H1 (cell line): ENCODE measurements at regions not wholly inside any gene's neighbourhood (a gene's known extent, or its start where the extent isn't known, plus 50 kb on each side); places are given as distances from the start of the nearest gene placed in this dataset.
"Not testable (repeated sequence)": the region's sequence is repeated elsewhere in the genome, so short reads cannot be mapped to it uniquely, and the experiment has no call there.

Experiments used
- CTCF ChIA-PET: fragments of 300-600 bp; sonication (Branson Sonifier 250); formaldehyde crosslinking; loops from one replicate; lab custom pipeline; 2021; ENCODE audit not compliant: partially characterized antibody; lab: Charles Lee
- POLR2A ChIA-PET: fragments of 300-600 bp; sonication (Branson Sonifier 250); formaldehyde crosslinking; loops from one replicate; lab custom pipeline; 2021; ENCODE audit warnings: inconsistent platforms; ENCODE audit not compliant: partially characterized antibody; lab: Charles Lee
- DNase-seq, 2 experiments: peaks; one replicate each; pipeline versions ENCODE4 v3.0.0 to v3.0.0-alpha.2; 2010 to 2022; ENCODE audit warnings: low spot score in 2 of 2, low read depth in 1 of 2, mixed read lengths in 1 of 2
- FAIRE-seq: peaks from 2 replicates; lab custom pipeline; 2011; peaks lifted over from hg19 to GRCh38; lab: Jason Lieb, UNC
- H2AFZ ChIP-seq: 2 replicates; pipeline ENCODE4 v1.8.1; 2012; ENCODE audit warnings: low read length, inconsistent platforms
- H2AK5ac ChIP-seq: 2 replicates; pipeline ENCODE4 v1.6.1; 2013; ENCODE audit warnings: low read depth, low read length
- H2BK120ac ChIP-seq: replicated peaks from 2 replicates; pipeline ENCODE3; 2013; ENCODE audit warnings: low read depth, low read length, inconsistent platforms
- H2BK12ac ChIP-seq: 2 replicates; pipeline ENCODE4 v1.6.1; 2013; ENCODE audit warnings: low read depth, low read length
- H2BK15ac ChIP-seq: 2 replicates; pipeline ENCODE4 v1.6.1; 2013; ENCODE audit warnings: low read length
- H2BK20ac ChIP-seq: 2 replicates; pipeline ENCODE4 v1.6.1; 2013; ENCODE audit warnings: low read length
- H2BK5ac ChIP-seq: 2 replicates; pipeline ENCODE4 v1.6.1; 2013; ENCODE audit warnings: low read depth, low read length
- H3K14ac ChIP-seq: 2 replicates; pipeline ENCODE4 v1.6.1; 2013; ENCODE audit warnings: inconsistent platforms; ENCODE audit not compliant: insufficient read length
- H3K18ac ChIP-seq: 2 replicates; pipeline ENCODE4 v1.6.1; 2013; ENCODE audit warnings: low read length; ENCODE audit errors: extremely low read depth
- H3K23ac ChIP-seq: 2 replicates; pipeline ENCODE4 v1.6.1; 2013; ENCODE audit warnings: inconsistent platforms; ENCODE audit not compliant: insufficient read length
- H3K23me2 ChIP-seq: 2 replicates; pipeline ENCODE4 v1.6.1; 2013; ENCODE audit warnings: low read depth, low read length
- H3K27ac ChIP-seq: 2 replicates; pipeline ENCODE4 v1.6.1; 2011; ENCODE audit warnings: low read depth, low read length, inconsistent platforms
- H3K27me3 ChIP-seq, 4 experiments: replicated peaks in 1 of 4; 1 replicate in 1 of 4; 2 replicates in 3 of 4; pipeline versions ENCODE4 v1.6.1 to v1.8.1; 2011 to 2013; ENCODE audit warnings: low read length in 3 of 4, mild to moderate bottlenecking in 3 of 4, inconsistent platforms in 2 of 4, mixed read lengths in 2 of 4, moderate library complexity in 1 of 4; ENCODE audit not compliant: control insufficient read depth in 3 of 4, insufficient read depth in 3 of 4; ENCODE audit errors: extremely low read depth in 1 of 4
- H3K36me3 ChIP-seq, 4 experiments: 2 replicates each; pipeline versions ENCODE4 v1.6.1 to v1.8.1; 2011 to 2013; ENCODE audit warnings: mild to moderate bottlenecking in 4 of 4, low read length in 3 of 4, moderate library complexity in 2 of 4, control low read depth in 1 of 4, inconsistent platforms in 1 of 4; ENCODE audit not compliant: insufficient read depth in 4 of 4, control insufficient read depth in 2 of 4
- H3K4ac ChIP-seq: replicated peaks from 2 replicates; pipeline ENCODE3; 2013; ENCODE audit warnings: low read length, low read depth, mixed read lengths, inconsistent platforms; ENCODE audit not compliant: insufficient read length
- H3K4me1 ChIP-seq, 4 experiments: replicated peaks in 1 of 4; 1 replicate in 1 of 4; 2 replicates in 3 of 4; pipeline versions ENCODE4 v1.6.1 to v1.8.1; 2011 to 2013; ENCODE audit warnings: low read length in 3 of 4, inconsistent platforms in 2 of 4, mixed read lengths in 1 of 4; ENCODE audit not compliant: insufficient read depth in 4 of 4, control insufficient read depth in 3 of 4
- H3K4me2 ChIP-seq, 2 experiments: 2 replicates each; pipeline versions ENCODE4 v1.6.1 to v1.8.1; 2011 to 2013; ENCODE audit warnings: low read depth in 2 of 2, low read length in 2 of 2, control low read depth in 1 of 2, inconsistent platforms in 1 of 2, mild to moderate bottlenecking in 1 of 2; ENCODE audit not compliant: insufficient read depth in 1 of 2
- H3K4me3 ChIP-seq, 4 experiments: fragments of 200-600, 300-600 bp in 1 of 4; sonication (generic), shearing (Covaris generic), sonication (Bioruptor Twin) in 1 of 4; 2 replicates each; pipeline versions ENCODE4 v1.5.1 to v1.8.1; 2011 to 2016; ENCODE audit warnings: low read length in 4 of 4, low read depth in 3 of 4, control low read depth in 2 of 4, inconsistent platforms in 2 of 4, mild to moderate bottlenecking in 2 of 4, mixed read lengths in 1 of 4, moderate library complexity in 1 of 4; ENCODE audit not compliant: insufficient read depth in 2 of 4; ENCODE audit errors: extremely low read depth in 1 of 4
- H3K56ac ChIP-seq: replicated peaks from 2 replicates; pipeline ENCODE3; 2013; ENCODE audit warnings: low read depth, mild to moderate bottlenecking, mixed read lengths, low read length, inconsistent platforms; ENCODE audit not compliant: insufficient read length
- H3K79me1 ChIP-seq: 2 replicates; pipeline ENCODE4 v1.6.1; 2013; ENCODE audit warnings: low read depth, low read length, control low read depth
- H3K79me2 ChIP-seq, 2 experiments: 2 replicates each; pipeline versions ENCODE4 v1.6.1 to v1.8.1; 2012 to 2013; ENCODE audit warnings: low read length in 2 of 2, mild to moderate bottlenecking in 2 of 2, inconsistent platforms in 1 of 2; ENCODE audit not compliant: insufficient read depth in 2 of 2, control insufficient read depth in 1 of 2
- H3K9ac ChIP-seq, 4 experiments: replicated peaks in 1 of 4; 1 replicate in 1 of 4; 2 replicates in 3 of 4; pipeline versions ENCODE4 v1.6.1 to v1.8.1; 2011 to 2013; ENCODE audit warnings: low read depth in 3 of 4, low read length in 3 of 4, control low read depth in 2 of 4, mild to moderate bottlenecking in 2 of 4, moderate library complexity in 2 of 4, inconsistent platforms in 1 of 4; ENCODE audit errors: extremely low read depth in 1 of 4
- H3K9me3 ChIP-seq, 2 experiments: 2 replicates each; pipeline versions ENCODE4 v1.6.1 to v1.8.1; 2012 to 2013; ENCODE audit warnings: mild to moderate bottlenecking in 2 of 2, moderate library complexity in 2 of 2, control low read depth in 1 of 2, inconsistent platforms in 1 of 2, low read depth in 1 of 2, low read length in 1 of 2, mixed read lengths in 1 of 2; ENCODE audit not compliant: insufficient read depth in 2 of 2
- H4K20me1 ChIP-seq, 2 experiments: replicated peaks in 1 of 2; 2 replicates each; pipeline versions ENCODE3 to v1.8.1; 2011 to 2013; ENCODE audit warnings: inconsistent platforms in 2 of 2, low read length in 2 of 2, mild to moderate bottlenecking in 1 of 2; ENCODE audit not compliant: insufficient read depth in 2 of 2, control insufficient read depth in 1 of 2
- H4K5ac ChIP-seq: 2 replicates; pipeline ENCODE4 v1.6.1; 2013; ENCODE audit warnings: low read length, low read depth, mixed read lengths, inconsistent platforms; ENCODE audit not compliant: insufficient read length
- H4K8ac ChIP-seq: 2 replicates; pipeline ENCODE4 v1.8.0; 2013; ENCODE audit warnings: mild to moderate bottlenecking, moderate library complexity, low read length, inconsistent platforms; ENCODE audit not compliant: insufficient read depth; ENCODE audit errors: extremely low read depth
- H4K91ac ChIP-seq: replicated peaks from 2 replicates; pipeline ENCODE3; 2013; ENCODE audit warnings: low read length, mixed read lengths, inconsistent platforms; ENCODE audit not compliant: insufficient read length
- WGBS, 2 experiments: shearing (Covaris generic) in 1 of 2; methylation state at CpG; one replicate each; pipeline versions ENCODE4 v1.1.6 to v1.1.7; 2013 to 2015; ENCODE audit warnings: low lambda C conversion rate in 2 of 2, mixed read lengths in 2 of 2, inconsistent platforms in 1 of 2, low coverage in 1 of 2, missing lambda C conversion rate in 1 of 2; ENCODE audit not compliant: insufficient replicate concordance in 2 of 2, insufficient coverage in 1 of 2, insufficient read length in 1 of 2; ENCODE audit errors: extremely low coverage in 1 of 2, missing lambda C conversion rate in 1 of 2; 5-methylcytosine and 5-hydroxymethylcytosine counted together

DNA sequence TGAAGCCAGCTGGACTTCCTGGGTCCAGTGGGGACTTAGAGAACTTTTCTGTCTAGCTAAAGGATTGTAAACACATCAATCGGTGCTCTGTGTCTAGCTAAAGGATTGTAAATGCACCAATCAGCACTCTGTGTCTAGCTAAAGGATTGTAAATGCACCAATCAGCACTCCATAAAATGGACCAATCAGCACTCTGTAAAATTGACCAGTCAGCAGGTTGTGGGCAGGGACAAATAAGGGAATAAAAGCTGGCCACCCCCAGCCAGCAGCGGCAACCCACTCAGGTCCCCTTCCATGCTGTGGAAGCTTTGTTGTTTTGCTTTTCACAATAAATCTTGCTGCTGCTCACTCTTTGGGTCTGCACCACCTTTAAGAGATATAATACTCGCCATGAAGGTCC is 622.6 kb downstream of the IPMK start:
- H3K4me1 ChIP-seq, H2BK120ac ChIP-seq, H3K27ac ChIP-seq, H3K23ac ChIP-seq, H2AK5ac ChIP-seq, H3K9ac ChIP-seq, H3K4ac ChIP-seq, H3K56ac ChIP-seq, H4K8ac ChIP-seq, H3K79me2 ChIP-seq, H3K4me3 ChIP-seq, H3K23me2 ChIP-seq, H2AFZ ChIP-seq, H3K4me2 ChIP-seq, POLR2A ChIA-PET, H3K9me3 ChIP-seq, H2BK20ac ChIP-seq, H3K79me1 ChIP-seq, FAIRE-seq, H3K27me3 ChIP-seq, H2BK15ac ChIP-seq, H3K18ac ChIP-seq, H2BK12ac ChIP-seq, DNase-seq, H3K36me3 ChIP-seq, H4K91ac ChIP-seq, H4K5ac ChIP-seq, H2BK5ac ChIP-seq, H4K20me1 ChIP-seq, H3K14ac ChIP-seq: not testable (repeated sequence)
- CTCF ChIA-PET: interaction anchor here (1.0 to 4.3 kb wide), 2 partner anchors 12 to 272 kb away, joined by 3 to 19 read pairs; no protein-coding TSS in a partner anchor
- 100% methylated on average over 3 of the region's 3 CpGs; no CpG with 5 or more reads in 1 of the 2 experiments for WGBS, 2 experiments
